GM23338 (cell line): ENCODE measurements at regions not wholly inside any gene's neighbourhood (a gene's known extent, or its start where the extent isn't known, plus 50 kb on each side); places are given as distances from the start of the nearest gene placed in this dataset.

Experiments used
- ATAC-seq: fragments of 200-7000 bp; cut with Tn5 transposase; 3 replicates; pipeline ENCODE4 v1.9.1; 2020
- DNase-seq: peaks from one replicate; pipeline ENCODE4 v3.0.0-alpha.2; 2015; ENCODE audit warnings: low spot score
- H2AFZ ChIP-seq: fragments of 200-600 bp; sonication (generic); 2 replicates; pipeline ENCODE4 v1.8.0; 2016; ENCODE audit warnings: antibody characterized with exemption, mild to moderate bottlenecking, moderate library complexity
- H3F3A ChIP-seq: fragments of 200-600 bp; sonication (generic); replicated peaks from 2 replicates; pipeline ENCODE4 v1.8.0; 2017; ENCODE audit warnings: antibody characterized with exemption, mixed run types, low read depth
- H3K27ac ChIP-seq: fragments of 200-600 bp; sonication (generic); 2 replicates; pipeline ENCODE4 v1.6.1; 2016; ENCODE audit warnings: low read depth
- H3K27me3 ChIP-seq: fragments of 200-600 bp; sonication (generic); 2 replicates; pipeline ENCODE4 v1.8.0; 2016; ENCODE audit warnings: mild to moderate bottlenecking, mixed run types, moderate library complexity; ENCODE audit not compliant: insufficient read depth
- H3K36me3 ChIP-seq: fragments of 200-600 bp; sonication (generic); 2 replicates; pipeline ENCODE4 v1.8.0; 2016; ENCODE audit warnings: mild to moderate bottlenecking; ENCODE audit not compliant: insufficient read depth
- H3K4me1 ChIP-seq: fragments of 200-600 bp; sonication (generic); 2 replicates; pipeline ENCODE4 v1.8.0; 2016; ENCODE audit warnings: mild to moderate bottlenecking, moderate library complexity; ENCODE audit not compliant: insufficient read depth
- H3K4me2 ChIP-seq: fragments of 200-600 bp; sonication (generic); 2 replicates; pipeline ENCODE4 v1.7.1; 2017; ENCODE audit warnings: mixed run types
- H3K4me3 ChIP-seq: fragments of 200-600 bp; sonication (generic); 2 replicates; pipeline ENCODE4 v1.6.1; 2016; ENCODE audit warnings: mixed run types
- H3K79me2 ChIP-seq: fragments of 200-600 bp; sonication (generic); replicated peaks from 2 replicates; pipeline ENCODE4 v1.8.0; 2017; ENCODE audit warnings: mild to moderate bottlenecking; ENCODE audit not compliant: insufficient read depth
- H3K9me2 ChIP-seq: fragments of 200-600 bp; sonication (generic); 2 replicates; pipeline ENCODE4 v1.8.0; 2017; ENCODE audit not compliant: insufficient read depth
- H4K20me1 ChIP-seq: fragments of 200-600 bp; sonication (generic); replicated peaks from 2 replicates; pipeline ENCODE4 v1.8.0; 2017; ENCODE audit warnings: mild to moderate bottlenecking; ENCODE audit not compliant: insufficient read depth
- H3K27ac Mint-ChIP-seq: 2 replicates; pipeline ENCODE4 v1.8.0; 2020; ENCODE audit warnings: inconsistent platforms, mild to moderate bottlenecking, moderate library complexity, mixed read lengths
- H3K27me3 Mint-ChIP-seq: 3 replicates; pipeline ENCODE4 v1.8.0; 2022; ENCODE audit warnings: low read depth, mild to moderate bottlenecking, moderate library complexity, mixed read lengths, inconsistent platforms; ENCODE audit not compliant: insufficient read depth, poor library complexity
- H3K36me3 Mint-ChIP-seq: 3 replicates; pipeline ENCODE4 v1.8.0; 2021; ENCODE audit warnings: low read depth, mild to moderate bottlenecking, inconsistent platforms, moderate library complexity, mixed read lengths
- H3K4me1 Mint-ChIP-seq: 3 replicates; pipeline ENCODE4 v1.8.0; 2020; ENCODE audit warnings: mild to moderate bottlenecking, inconsistent platforms, mixed read lengths
- H3K4me3 Mint-ChIP-seq: 3 replicates; pipeline ENCODE4 v1.8.0; 2021; ENCODE audit warnings: moderate library complexity, mild to moderate bottlenecking, inconsistent platforms, mixed read lengths
- H3K9me3 Mint-ChIP-seq: 3 replicates; pipeline ENCODE4 v1.8.0; 2020; ENCODE audit warnings: moderate library complexity, mild to moderate bottlenecking, inconsistent platforms, mixed read lengths
- CREB1 ChIP-seq: fragments of 250-450 bp; sonication (Bioruptor Pico); IDR thresholded peaks from 2 replicates; pipeline ENCODE4 v1.5.0; 2020; ENCODE audit warnings: low read depth, mild to moderate bottlenecking, moderate library complexity
- CTCF ChIP-seq, 2 experiments: fragments of 200-600 bp in 1 of 2; sonication (generic) in 1 of 2; conservative IDR thresholded peaks; 2 replicates each; pipeline versions ENCODE4 v1.5.1 to v1.6.1; 2016 to 2017; ENCODE audit warnings: antibody characterized with exemption in 2 of 2, low read depth in 2 of 2, mild to moderate bottlenecking in 2 of 2, moderate library complexity in 1 of 2
- EZH2 ChIP-seq: fragments of 200-600 bp; sonication (generic); IDR thresholded peaks from one replicate; pipeline ENCODE4 v1.8.0; 2017; ENCODE audit warnings: antibody characterized with exemption, mild to moderate bottlenecking, low read depth; ENCODE audit not compliant: unreplicated experiment
- EZH2phosphoT487 ChIP-seq: fragments of 200-600 bp; sonication (generic); IDR thresholded peaks from one replicate; pipeline ENCODE4 v1.8.1; 2018; ENCODE audit warnings: antibody characterized with exemption; ENCODE audit not compliant: unreplicated experiment
- NANOG ChIP-seq: IDR thresholded peaks from 2 replicates; pipeline ENCODE4 v1.6.1; 2016; ENCODE audit warnings: antibody characterized with exemption, borderline replicate concordance
- POLR2AphosphoS5 ChIP-seq: IDR thresholded peaks from 2 replicates; pipeline ENCODE4 v1.6.1; 2016; ENCODE audit warnings: antibody characterized with exemption, low read depth
- STAT1 ChIP-seq: IDR thresholded peaks from one replicate; pipeline ENCODE4 v1.6.1; 2016; ENCODE audit warnings: antibody characterized with exemption; ENCODE audit not compliant: unreplicated experiment
- ZNF114 ChIP-seq: fragments of 250-450 bp; sonication (Bioruptor Pico); IDR thresholded peaks from 2 replicates; pipeline ENCODE4 v1.5.0; 2020; ENCODE audit warnings: mild to moderate bottlenecking, moderate library complexity
- ZNF331 ChIP-seq: fragments of 250-450 bp; sonication (Bioruptor Pico); IDR thresholded peaks from 2 replicates; pipeline ENCODE4 v1.5.0; 2020; ENCODE audit warnings: low read depth, mild to moderate bottlenecking, moderate library complexity
- TF ChIP-seq, protein P1 (sequence below): IDR thresholded peaks from one replicate; pipeline ENCODE4 v1.6.1; 2018; ENCODE audit warnings: antibody characterized with exemption; ENCODE audit not compliant: unreplicated experiment

- no peak for TF ChIP-seq POLR2AphosphoS5
- TF ChIP-seq EZH2 = no peak
- TF ChIP-seq NANOG = no peak
These were observed 276.8 kb upstream of the MAP3K1 start (continued) for GRCh38 chr5:56538580-56538979.

DNA sequence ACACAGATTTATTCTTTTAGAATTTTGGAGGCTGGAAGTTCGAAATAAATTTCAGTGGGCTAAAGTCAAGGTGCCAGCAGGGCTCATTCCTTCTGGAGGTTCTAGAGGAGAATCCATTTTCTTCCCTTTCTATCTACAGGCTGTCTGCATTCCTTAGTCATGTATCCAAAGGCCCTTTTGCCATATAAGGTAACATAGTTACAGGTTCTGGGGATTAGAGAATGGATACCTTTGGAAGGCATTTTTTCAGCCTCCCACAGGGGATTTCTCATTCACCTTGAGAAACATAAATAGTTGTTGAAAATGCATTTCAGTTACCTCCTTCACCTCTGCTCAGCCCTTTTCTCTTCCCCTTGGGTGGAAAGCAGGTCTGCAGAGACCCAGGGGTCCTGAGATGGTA is 280.0 kb upstream of the MAP3K1 start:
- Histone ChIP-seq H3K4me3 (no peak overlapping the region), H3K79me2 (no peaks in the 10 kb centered on the region), H2AFZ (no peak overlapping the region), H3K9me2 (peaks cover 13% of the 10 kb centered on the region), H3K4me1 (no peaks in the 10 kb centered on the region), H3F3A (no peaks in the 10 kb centered on the region), H3K27me3 (no peaks in the 10 kb centered on the region), H4K20me1 (no peaks in the 10 kb centered on the region), H3K27ac (no peak overlapping the region), H3K36me3 (no peaks in the 10 kb centered on the region; the same call in 1 of the 2 replicates), H3K4me2 (no peak overlapping the region)
- Mint-ChIP-seq H3K4me3 (no peak overlapping the region), H3K27me3 (no peaks in the 10 kb centered on the region), H3K4me1 (peaks cover 5% of the 10 kb centered on the region; the same call in 2 of the 3 replicates), H3K27ac (peak overlapping the region; percentile 8; the same call in 1 of the 2 replicates), H3K36me3 (no peaks in the 10 kb centered on the region; the same call in 2 of the 3 replicates), H3K9me3 (no peaks in the 10 kb centered on the region)
- no peak for TF ChIP-seq NANOG
- TF ChIP-seq POLR2AphosphoS5 = no peak
- peak; percentile 67 for ATAC-seq
- peak; percentile 28 for DNase-seq

DNA sequence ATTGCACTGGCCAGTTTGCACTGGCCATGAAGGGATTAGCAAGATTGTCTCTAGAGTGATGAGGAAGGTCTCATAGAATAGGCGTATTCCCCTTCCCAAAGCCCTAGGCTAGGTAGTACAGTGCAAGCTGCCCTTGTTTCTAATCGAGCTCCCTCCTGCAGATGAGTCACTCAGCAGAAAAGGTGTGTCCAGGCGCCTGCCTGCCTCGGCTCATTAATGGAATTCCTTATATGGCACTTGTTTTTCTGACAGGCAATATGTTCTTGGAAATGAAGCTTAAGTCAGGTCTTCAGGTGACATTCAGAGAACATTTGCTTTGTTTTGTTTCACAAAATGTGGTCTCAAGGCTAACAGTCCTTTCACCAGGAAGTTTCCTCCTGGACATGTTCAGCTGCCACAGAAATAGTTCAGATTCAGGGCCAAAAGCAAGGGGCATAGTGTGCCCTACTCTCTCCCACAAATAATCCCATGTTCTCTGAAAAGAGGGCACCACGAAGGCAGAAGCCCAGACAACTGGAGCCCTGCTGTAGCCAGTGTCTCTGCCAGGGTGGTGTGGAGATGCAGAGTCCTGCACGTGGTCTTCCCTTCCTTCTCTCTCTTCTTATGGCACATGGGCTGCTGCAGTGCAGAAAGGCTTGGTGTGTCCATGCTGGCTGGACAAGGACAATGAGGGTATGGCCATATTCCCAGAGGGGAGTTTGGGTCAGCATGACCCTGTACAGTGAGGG is 281.1 kb upstream of the MAP3K1 start:
- no peak overlapping the region for H3K4me2 ChIP-seq
- ATAC-seq = no peak
- TF ChIP-seq ZNF331 (CRISPR knock-in tag) (no peak), CREB1 (CRISPR knock-in tag) (no peak), ZNF114 (CRISPR knock-in tag) (no peak), EZH2phosphoT487 (no peak), STAT1 (no peak), CTCF (conservative IDR thresholded peaks at IDR 0.05; ENCODE audit: low read depth in 2 of 2) (no peak)
- TF ChIP-seq, protein P1, sequence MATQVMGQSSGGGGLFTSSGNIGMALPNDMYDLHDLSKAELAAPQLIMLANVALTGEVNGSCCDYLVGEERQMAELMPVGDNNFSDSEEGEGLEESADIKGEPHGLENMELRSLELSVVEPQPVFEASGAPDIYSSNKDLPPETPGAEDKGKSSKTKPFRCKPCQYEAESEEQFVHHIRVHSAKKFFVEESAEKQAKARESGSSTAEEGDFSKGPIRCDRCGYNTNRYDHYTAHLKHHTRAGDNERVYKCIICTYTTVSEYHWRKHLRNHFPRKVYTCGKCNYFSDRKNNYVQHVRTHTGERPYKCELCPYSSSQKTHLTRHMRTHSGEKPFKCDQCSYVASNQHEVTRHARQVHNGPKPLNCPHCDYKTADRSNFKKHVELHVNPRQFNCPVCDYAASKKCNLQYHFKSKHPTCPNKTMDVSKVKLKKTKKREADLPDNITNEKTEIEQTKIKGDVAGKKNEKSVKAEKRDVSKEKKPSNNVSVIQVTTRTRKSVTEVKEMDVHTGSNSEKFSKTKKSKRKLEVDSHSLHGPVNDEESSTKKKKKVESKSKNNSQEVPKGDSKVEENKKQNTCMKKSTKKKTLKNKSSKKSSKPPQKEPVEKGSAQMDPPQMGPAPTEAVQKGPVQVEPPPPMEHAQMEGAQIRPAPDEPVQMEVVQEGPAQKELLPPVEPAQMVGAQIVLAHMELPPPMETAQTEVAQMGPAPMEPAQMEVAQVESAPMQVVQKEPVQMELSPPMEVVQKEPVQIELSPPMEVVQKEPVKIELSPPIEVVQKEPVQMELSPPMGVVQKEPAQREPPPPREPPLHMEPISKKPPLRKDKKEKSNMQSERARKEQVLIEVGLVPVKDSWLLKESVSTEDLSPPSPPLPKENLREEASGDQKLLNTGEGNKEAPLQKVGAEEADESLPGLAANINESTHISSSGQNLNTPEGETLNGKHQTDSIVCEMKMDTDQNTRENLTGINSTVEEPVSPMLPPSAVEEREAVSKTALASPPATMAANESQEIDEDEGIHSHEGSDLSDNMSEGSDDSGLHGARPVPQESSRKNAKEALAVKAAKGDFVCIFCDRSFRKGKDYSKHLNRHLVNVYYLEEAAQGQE = no peak

More for the DNA sequence above, 281.1 kb upstream of the MAP3K1 start:
- H3K4me3 Mint-ChIP-seq = no peak overlapping the region
- H3K4me1 Mint-ChIP-seq = peaks cover 5% of the 10 kb centered on the region; the same call in 2 of the 3 replicates
- DNase-seq = no peak
- Histone ChIP-seq H3K27me3 (no peaks in the 10 kb centered on the region), H3K4me3 (no peak overlapping the region), H2AFZ (no peak overlapping the region), H4K20me1 (no peaks in the 10 kb centered on the region), H3F3A (no peaks in the 10 kb centered on the region), H3K9me2 (peaks cover 8% of the 10 kb centered on the region), H3K27ac (no peak overlapping the region), H3K79me2 (no peaks in the 10 kb centered on the region), H3K36me3 (no peaks in the 10 kb centered on the region; the same call in 1 of the 2 replicates), H3K4me1 (no peaks in the 10 kb centered on the region)
- no peaks in the 10 kb centered on the region for H3K27me3 Mint-ChIP-seq
- no peaks in the 10 kb centered on the region for H3K9me3 Mint-ChIP-seq
- no peak overlapping the region for H3K27ac Mint-ChIP-seq
- no peaks in the 10 kb centered on the region; the same call in 2 of the 3 replicates for H3K36me3 Mint-ChIP-seq
